ACHN (cell line): ENCODE measurements at regions not wholly inside any gene's neighbourhood (a gene's known extent, or its start where the extent isn't known, plus 50 kb on each side); places are given as distances from the start of the nearest gene placed in this dataset.

Experiments
- DNase-seq: peaks from one replicate; pipeline ENCODE4 v3.0.0-alpha.2; 2015
- in situ Hi-C: cut with HindIII; loops from 2 replicates; pipeline ENCODE4 v1.10.0; 2017; ENCODE audit warnings: low sequenced_read_pairs, low pct_ligation_motif_present, low pct_unique_long_range_greater_than_20kb

GRCh38 chr10:113309791-113310190 is 243.1 kb upstream of the HABP2 start:
- in situ Hi-C loops = no loop called here
- no peak for DNase-seq

GRCh38 chr10:113310347-113310746 is 242.5 kb upstream of the HABP2 start:
- in situ Hi-C loops = no loop called here
- no peak for DNase-seq

DNA sequence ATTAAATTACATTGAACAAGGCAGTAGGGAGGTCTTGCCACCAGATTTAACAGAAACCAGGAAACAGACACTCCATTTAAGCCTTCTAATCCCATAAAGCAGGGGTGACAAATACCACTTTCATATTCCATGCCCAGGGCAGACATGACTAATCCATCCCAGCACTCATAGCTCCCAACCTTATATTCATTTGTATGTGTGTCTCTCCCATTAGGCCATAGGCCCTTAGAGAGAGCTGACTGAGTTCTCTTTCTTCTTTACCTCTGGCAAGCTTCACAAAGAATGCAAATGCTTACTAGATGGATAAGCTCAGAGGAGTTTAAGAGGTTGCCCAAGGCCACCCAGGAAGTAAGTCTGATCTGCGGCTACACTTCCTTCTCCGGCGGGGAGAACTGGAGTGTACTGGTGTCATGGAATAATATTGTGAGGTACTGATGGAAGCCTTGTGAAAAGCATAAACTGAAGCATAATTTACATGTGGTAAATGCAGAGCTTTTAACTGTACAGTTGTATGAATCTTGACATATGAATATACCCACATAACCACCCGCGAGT is 239.7 kb upstream of the HABP2 start:
- in situ Hi-C loops = no loop called here
- DNase-seq = no peak

GRCh38 chr10:113313722-113314121 is 239.1 kb upstream of the HABP2 start:
- DNase-seq = no peak
- in situ Hi-C loops = no loop called here

DNA sequence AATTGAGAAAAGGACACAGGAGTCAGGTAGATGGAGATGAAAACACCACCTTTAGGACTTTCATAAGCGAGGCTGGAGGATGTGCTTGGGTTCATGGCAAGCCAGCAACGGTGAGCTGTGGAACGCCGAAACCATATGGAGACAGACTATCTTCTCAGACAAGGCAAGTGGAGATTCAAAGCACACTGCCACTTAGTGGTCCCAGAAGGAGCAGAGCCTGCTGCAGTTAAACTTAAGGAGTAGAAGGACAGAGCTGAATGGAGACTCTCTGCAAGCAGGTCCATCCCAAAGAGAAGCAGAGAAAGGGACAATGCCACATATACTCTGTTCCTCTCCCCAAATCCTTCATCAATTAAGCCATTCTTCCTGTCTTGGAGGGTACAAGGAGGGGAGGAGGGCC is 236.3 kb upstream of the HABP2 start:
- in situ Hi-C loops = no loop called here
- DNase-seq = no peak

DNA sequence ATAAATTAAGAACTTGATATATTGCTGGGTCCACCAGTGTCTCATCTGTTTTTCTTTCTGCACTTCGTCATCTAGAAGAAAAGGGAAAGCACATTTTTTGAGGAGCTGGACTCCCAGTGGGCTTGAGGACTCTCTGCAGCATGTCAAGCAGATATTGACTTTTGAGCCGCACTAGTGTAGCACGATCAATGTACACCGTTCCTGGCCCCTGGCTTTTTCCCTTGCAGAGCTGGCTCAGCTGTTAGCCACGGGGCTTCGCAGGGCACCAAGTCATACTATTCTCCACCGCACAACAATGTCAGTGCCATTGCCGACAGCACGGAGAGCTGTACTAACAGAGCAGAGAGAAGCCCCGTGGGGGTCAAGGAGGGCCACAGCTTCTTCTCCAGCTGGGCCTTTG is 235.4 kb upstream of the HABP2 start:
- in situ Hi-C loops = no loop called here
- no peak for DNase-seq

DNA sequence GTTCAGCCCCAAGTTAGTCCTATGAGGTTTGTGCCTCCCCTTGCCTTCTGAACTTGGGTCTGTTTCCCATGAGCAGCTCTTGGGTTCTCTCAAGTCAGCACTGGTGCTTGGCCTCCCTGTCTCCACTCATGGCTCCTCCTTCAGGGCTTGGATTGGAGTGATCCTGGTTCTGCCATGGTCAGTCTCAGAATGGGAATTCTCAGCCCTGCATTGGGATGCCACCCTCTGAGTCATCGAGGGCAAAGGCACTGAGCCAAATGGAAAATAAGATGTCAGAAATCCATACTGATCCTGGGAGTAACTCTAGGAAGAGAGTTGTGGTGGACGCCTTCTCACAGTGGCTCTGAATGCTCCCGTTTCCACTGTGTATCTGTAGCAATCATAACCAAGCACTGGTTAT is 233.4 kb upstream of the HABP2 start:
- in situ Hi-C loops = no loop called here
- DNase-seq = no peak

DNA sequence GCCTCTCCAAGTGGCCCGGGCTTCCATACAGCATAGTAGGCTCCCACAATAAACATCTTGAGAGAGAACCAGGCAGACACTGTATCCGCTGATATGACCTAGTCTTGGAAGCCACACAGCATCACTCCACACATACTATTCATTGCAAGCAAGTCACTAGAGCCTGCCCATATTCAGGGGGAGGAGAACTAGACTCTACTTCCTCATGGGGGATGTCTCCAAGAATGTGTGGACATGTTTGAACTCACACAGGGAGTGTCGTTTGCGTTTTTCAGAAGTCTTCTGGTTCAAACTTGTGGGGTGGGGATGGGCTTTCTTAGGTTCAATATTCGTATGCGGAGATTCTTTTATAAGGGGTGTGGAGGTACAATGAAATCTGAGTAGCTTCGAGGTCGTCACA is 232.6 kb upstream of the HABP2 start:
- DNase-seq = no peak
- in situ Hi-C loops = no loop called here

DNA sequence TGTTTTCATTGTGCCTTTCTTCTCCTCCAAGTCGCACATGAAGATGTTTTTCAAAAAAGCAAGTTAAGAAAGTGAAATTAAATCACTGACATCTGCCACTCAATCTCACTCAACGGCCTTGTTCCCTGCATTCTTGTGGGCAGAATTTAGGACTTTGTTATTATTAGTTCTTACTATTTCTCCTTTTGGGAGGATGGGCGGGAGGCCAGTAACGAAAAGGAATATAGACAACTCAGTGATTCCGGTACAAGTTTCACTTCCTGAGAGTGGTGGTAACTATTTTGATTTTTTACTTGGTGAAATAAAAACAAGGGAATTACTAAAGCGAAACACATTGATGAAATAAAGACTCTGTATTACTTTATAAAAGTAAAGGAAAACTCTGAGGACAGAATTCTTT is 231.9 kb upstream of the HABP2 start:
- no peak for DNase-seq
- in situ Hi-C loops = no loop called here

- no peak for DNase-seq
- in situ Hi-C loops = no loop called here
These were observed 230.0 kb upstream of the HABP2 start for GRCh38 chr10:113322843-113323242.

GRCh38 chr10:113323985-113324384 is 228.9 kb upstream of the HABP2 start:
- in situ Hi-C loops = no loop called here
- DNase-seq = no peak

DNA sequence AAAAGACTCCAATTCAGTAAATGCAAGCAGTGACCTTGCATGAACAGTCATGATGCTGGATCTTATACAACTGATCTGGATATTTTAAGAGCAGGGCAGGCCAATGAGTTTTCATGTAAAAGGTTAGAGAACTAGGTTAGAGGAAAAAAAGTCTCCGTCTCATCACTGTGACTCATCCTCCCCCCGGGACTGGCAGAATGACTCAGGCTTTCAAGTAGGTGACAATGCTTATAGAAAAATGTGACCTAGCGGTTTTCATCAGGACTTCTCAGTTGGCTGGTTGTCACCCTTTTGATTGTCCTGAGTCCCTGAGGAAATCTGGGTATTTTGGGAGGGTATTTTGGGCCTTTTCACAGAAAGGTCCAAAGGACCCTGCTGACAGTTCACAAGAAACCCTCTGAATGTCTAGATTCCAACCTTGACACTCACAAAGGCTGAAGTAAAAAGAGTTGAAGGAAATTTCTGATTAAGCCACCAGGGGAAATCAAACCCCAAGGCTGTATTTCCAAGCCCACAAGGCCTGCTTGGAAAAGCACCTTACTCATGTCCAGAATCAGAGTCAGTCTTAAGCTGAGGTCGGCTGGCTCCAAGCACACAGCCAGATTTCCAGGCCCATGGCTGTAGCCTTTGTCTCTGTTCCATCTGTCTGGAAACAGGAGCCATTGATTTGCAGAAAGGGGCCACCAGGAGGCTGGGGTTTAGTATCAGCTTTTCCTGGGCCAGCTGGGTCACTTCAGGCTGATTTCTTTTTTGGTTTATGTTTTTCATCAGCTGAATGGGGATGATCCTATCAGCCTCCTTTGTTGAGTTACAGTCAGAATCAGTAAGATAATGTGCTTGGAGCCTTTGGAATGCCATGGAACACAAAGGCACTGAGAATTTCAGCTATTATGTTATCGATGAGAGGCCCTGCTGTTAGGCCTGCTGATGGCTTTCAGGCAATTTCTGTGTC is 226.4 kb upstream of the HABP2 start:
- in situ Hi-C loops = no loop called here
- peak; percentile 90 for DNase-seq

- in situ Hi-C loops = no loop called here
- DNase-seq = peak; percentile 66
These were observed 223.7 kb upstream of the HABP2 start for GRCh38 chr10:113329121-113329596.

GRCh38 chr10:113331961-113332360 is 220.9 kb upstream of the HABP2 start:
- in situ Hi-C loops = no loop called here
- no peak for DNase-seq

DNA sequence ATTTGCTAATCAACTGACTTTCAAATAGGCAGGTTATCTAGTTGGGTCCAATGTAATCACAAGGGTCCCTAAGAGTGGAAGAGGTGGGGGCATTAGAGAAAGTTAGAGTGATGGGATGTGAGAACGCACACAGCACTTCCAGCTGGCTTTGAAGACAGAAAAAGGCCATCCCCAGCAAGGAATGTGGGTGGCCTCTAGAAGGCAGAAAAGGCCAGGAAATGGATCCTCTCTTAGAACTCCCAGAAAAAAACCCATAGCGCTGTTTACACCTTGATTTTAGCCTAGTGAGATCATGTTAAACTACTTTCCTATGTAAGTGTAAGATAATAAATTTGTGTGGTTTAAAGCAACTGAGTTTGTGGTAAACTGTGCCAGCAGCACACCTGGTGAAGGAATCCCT is 219.5 kb upstream of the HABP2 start:
- DNase-seq = no peak
- in situ Hi-C loops = no loop called here

GRCh38 chr10:113335592-113335991 is 217.3 kb upstream of the HABP2 start:
- in situ Hi-C loops = no loop called here
- DNase-seq = no peak

GRCh38 chr10:113336549-113337130 is 216.2 kb upstream of the HABP2 start:
- in situ Hi-C loops = no loop called here
- no peak for DNase-seq

GRCh38 chr10:113337142-113337541 is 215.7 kb upstream of the HABP2 start:
- DNase-seq = no peak
- in situ Hi-C loops = no loop called here

- DNase-seq = no peak
- in situ Hi-C loops = no loop called here
These were observed 213.7 kb upstream of the HABP2 start for GRCh38 chr10:113339121-113339520.

- in situ Hi-C loops = no loop called here
- DNase-seq = no peak
These were observed 212.6 kb upstream of the HABP2 start for GRCh38 chr10:113340282-113340681.
